PC-9 (cell line): ENCODE measurements at regions not wholly inside any gene's neighbourhood (a gene's known extent, or its start where the extent isn't known, plus 50 kb on each side); places are given as distances from the start of the nearest gene placed in this dataset.

Experiments used
- BruUV-seq: library from RNA; stranded (reverse); fragments of 400-500 nt; replicated peaks from 2 replicates; lab custom pipeline; 2021; lab: Mats Ljungman, UMichigan
- CTCF ChIA-PET: fragments of 300-600 bp; sonication (Branson Sonifier 250); formaldehyde crosslinking; loops from one replicate; lab custom pipeline; 2022; ENCODE audit warnings: antibody characterized with exemption; lab: Charles Lee
- POLR2A ChIA-PET: fragments of 300-600 bp; sonication (Branson Sonifier 250); formaldehyde crosslinking; loops from one replicate; lab custom pipeline; 2022; ENCODE audit warnings: antibody characterized with exemption; ENCODE audit not compliant: unreplicated experiment; lab: Charles Lee
- DNase-seq, 2 experiments: peaks; one replicate each; pipeline versions ENCODE4 v3.0.0 to v3.0.0-alpha.2; 2015 to 2022; ENCODE audit warnings: mixed read lengths in 1 of 2
- H2AFZ ChIP-seq: fragments of 200-600 bp; sonication (generic); 2 replicates; pipeline ENCODE4 v1.8.1; 2017; ENCODE audit warnings: antibody characterized with exemption
- H3F3A ChIP-seq: fragments of 200-600 bp; sonication (generic); 2 replicates; pipeline ENCODE4 v1.8.1; 2017; ENCODE audit warnings: antibody characterized with exemption, mild to moderate bottlenecking, low read depth; ENCODE audit not compliant: insufficient read depth
- H3K27ac ChIP-seq: fragments of 200-600 bp; sonication (generic); 2 replicates; pipeline ENCODE4 v1.6.1; 2016; ENCODE audit warnings: mixed run types
- H3K27me3 ChIP-seq: fragments of 200-600 bp; sonication (generic); 2 replicates; pipeline ENCODE4 v1.6.1; 2016; ENCODE audit warnings: low read depth, mixed run types; ENCODE audit not compliant: insufficient read depth
- H3K36me3 ChIP-seq: fragments of 200-600 bp; sonication (generic); 2 replicates; pipeline ENCODE4 v1.6.1; 2016; ENCODE audit warnings: low read depth, mixed run types
- H3K4me1 ChIP-seq: fragments of 200-600 bp; sonication (generic); replicated peaks from 2 replicates; pipeline ENCODE4 v1.6.1; 2016; ENCODE audit warnings: mixed run types; ENCODE audit not compliant: insufficient read depth
- H3K4me2 ChIP-seq: fragments of 200-600 bp; sonication (generic); 2 replicates; pipeline ENCODE4 v1.6.1; 2017; ENCODE audit warnings: mixed run types
- H3K4me3 ChIP-seq: fragments of 200-600 bp; sonication (generic); 2 replicates; pipeline ENCODE4 v1.6.1; 2016; ENCODE audit warnings: mixed run types
- H3K79me2 ChIP-seq: fragments of 200-600 bp; sonication (generic); 2 replicates; pipeline ENCODE4 v1.6.1; 2017; ENCODE audit warnings: low read depth, mixed run types
- H3K9me2 ChIP-seq: fragments of 200-600 bp; sonication (generic); 2 replicates; pipeline ENCODE4 v1.8.1; 2017; ENCODE audit warnings: mild to moderate bottlenecking; ENCODE audit not compliant: insufficient read depth
- H3K9me3 ChIP-seq: fragments of 200-600 bp; sonication (generic); 2 replicates; pipeline ENCODE4 v1.8.1; 2016; ENCODE audit warnings: low read depth; ENCODE audit not compliant: insufficient read depth
- H4K20me1 ChIP-seq: fragments of 200-600 bp; sonication (generic); 2 replicates; pipeline ENCODE4 v1.8.1; 2017; ENCODE audit not compliant: insufficient read depth
- EZH2 ChIP-seq: fragments of 200-600 bp; sonication (generic); IDR thresholded peaks from 2 replicates; pipeline ENCODE4 v1.8.0; 2017; ENCODE audit warnings: antibody characterized with exemption, low read depth
- intact Hi-C: fragments of 100-400 bp; cut with micrococcal nuclease; formaldehyde crosslinking; loops from one replicate; pipeline ENCODE4 v1.10.0; 2022; ENCODE audit not compliant: unreplicated experiment
- TF ChIP-seq, protein P1 (sequence below): fragments of 200-600 bp; sonication (generic); conservative IDR thresholded peaks from 2 replicates; pipeline ENCODE4 v1.6.1; 2017; ENCODE audit warnings: mixed run types, antibody characterized with exemption, mild to moderate bottlenecking, moderate library complexity

DNA sequence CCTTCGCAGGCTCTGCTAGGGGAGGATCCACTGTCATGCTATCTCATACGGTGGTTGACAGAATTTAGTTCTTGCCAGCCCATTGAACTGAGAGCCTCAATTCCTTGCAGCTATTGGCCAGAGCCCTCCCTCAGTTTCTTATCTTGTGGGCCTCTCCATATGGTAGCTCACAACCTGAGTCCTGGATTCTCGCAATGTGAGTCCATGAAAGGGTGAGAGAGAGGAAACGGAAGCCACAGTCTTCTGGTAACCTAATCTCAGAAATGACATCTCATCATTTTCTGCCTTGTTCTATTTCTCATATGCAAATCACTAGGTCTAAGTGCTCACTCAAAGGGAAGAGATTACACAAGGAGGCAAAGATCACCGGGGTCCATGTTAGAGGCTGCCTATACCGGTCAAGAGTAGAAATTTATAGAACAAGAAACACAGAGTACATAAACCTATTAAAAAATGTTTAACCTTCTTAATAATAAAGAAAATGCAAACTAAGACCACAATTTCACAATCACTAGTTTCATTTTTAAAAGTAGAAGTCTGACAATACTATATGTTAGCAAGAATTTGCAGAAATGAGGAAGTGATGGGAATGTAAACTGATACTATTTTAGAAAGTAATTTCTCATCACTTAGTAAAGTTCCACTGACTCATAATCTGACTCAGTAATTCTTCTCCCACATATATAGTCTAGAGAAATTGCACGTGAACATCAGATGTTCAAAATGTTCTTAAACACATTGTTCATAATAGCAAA lies 378.4 kb upstream of the AGTR1 start:
- Histone ChIP-seq H3K9me3 (no peaks in the 10 kb centered on the region), H3K4me2 (no peak overlapping the region), H3K4me3 (no peak overlapping the region), H4K20me1 (no peaks in the 10 kb centered on the region), H3K9me2 (no peaks in the 10 kb centered on the region), H3K36me3 (no peaks in the 10 kb centered on the region), H3K27ac (peak overlapping the region; percentile 14), H2AFZ (no peak overlapping the region), H3F3A (no peaks in the 10 kb centered on the region), H3K27me3 (no peaks in the 10 kb centered on the region), H3K4me1 (peaks cover 4% of the 10 kb centered on the region; the same call in 1 of the 2 replicates), H3K79me2 (no peaks in the 10 kb centered on the region)
- TF ChIP-seq, protein P1, sequence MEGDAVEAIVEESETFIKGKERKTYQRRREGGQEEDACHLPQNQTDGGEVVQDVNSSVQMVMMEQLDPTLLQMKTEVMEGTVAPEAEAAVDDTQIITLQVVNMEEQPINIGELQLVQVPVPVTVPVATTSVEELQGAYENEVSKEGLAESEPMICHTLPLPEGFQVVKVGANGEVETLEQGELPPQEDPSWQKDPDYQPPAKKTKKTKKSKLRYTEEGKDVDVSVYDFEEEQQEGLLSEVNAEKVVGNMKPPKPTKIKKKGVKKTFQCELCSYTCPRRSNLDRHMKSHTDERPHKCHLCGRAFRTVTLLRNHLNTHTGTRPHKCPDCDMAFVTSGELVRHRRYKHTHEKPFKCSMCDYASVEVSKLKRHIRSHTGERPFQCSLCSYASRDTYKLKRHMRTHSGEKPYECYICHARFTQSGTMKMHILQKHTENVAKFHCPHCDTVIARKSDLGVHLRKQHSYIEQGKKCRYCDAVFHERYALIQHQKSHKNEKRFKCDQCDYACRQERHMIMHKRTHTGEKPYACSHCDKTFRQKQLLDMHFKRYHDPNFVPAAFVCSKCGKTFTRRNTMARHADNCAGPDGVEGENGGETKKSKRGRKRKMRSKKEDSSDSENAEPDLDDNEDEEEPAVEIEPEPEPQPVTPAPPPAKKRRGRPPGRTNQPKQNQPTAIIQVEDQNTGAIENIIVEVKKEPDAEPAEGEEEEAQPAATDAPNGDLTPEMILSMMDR: no peak
- no peak for TF ChIP-seq EZH2
- POLR2A ChIA-PET: interaction anchor here (0.6 kb wide), 1 partner anchor 132 kb away, joined by 3 read pairs; no protein-coding TSS in a partner anchor
- BruUV-seq: no TSS peak
- peak in 1 of 2 experiments; percentile 40 for DNase-seq
- CTCF ChIA-PET: interaction anchor here (0.6 kb wide), 1 partner anchor 77 kb away, joined by 3 read pairs; no protein-coding TSS in a partner anchor
- intact Hi-C loops: no loop called here

DNA sequence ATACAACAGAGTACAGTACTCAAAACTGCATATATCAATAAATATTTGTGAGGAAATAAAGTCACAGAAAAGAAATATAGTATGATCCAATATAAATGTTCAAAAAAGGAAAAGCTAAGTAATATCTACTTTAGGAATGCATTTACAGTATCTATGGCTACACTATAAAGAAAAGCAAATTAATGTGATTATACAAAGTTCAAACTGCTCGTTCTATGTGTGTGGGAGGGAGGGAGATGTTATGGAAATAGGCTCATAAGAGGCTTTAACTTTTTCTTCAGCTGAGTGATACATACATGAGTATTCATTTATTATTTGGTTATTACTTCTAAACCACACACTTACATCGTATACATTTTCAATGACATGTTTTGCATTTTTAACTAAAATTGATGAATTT lies 377.7 kb upstream of the AGTR1 start:
- Histone ChIP-seq H3F3A (no peaks in the 10 kb centered on the region), H3K27ac (no peak overlapping the region; the same call in 1 of the 2 replicates), H3K4me1 (peaks cover 4% of the 10 kb centered on the region; the same call in 1 of the 2 replicates), H4K20me1 (no peaks in the 10 kb centered on the region), H3K36me3 (no peaks in the 10 kb centered on the region), H3K9me2 (no peaks in the 10 kb centered on the region), H3K9me3 (no peaks in the 10 kb centered on the region), H3K4me3 (no peak overlapping the region), H3K79me2 (no peaks in the 10 kb centered on the region), H2AFZ (no peak overlapping the region), H3K4me2 (no peak overlapping the region), H3K27me3 (no peaks in the 10 kb centered on the region)
- TF ChIP-seq EZH2: no peak
- no TSS peak for BruUV-seq
- no peak for DNase-seq
- intact Hi-C loops: no loop called here
- ChIA-PET POLR2A (interaction anchor here (0.6 kb wide), 1 partner anchor 131 kb away, joined by 3 read pairs; no protein-coding TSS in a partner anchor), CTCF (no interaction called here)

DNA sequence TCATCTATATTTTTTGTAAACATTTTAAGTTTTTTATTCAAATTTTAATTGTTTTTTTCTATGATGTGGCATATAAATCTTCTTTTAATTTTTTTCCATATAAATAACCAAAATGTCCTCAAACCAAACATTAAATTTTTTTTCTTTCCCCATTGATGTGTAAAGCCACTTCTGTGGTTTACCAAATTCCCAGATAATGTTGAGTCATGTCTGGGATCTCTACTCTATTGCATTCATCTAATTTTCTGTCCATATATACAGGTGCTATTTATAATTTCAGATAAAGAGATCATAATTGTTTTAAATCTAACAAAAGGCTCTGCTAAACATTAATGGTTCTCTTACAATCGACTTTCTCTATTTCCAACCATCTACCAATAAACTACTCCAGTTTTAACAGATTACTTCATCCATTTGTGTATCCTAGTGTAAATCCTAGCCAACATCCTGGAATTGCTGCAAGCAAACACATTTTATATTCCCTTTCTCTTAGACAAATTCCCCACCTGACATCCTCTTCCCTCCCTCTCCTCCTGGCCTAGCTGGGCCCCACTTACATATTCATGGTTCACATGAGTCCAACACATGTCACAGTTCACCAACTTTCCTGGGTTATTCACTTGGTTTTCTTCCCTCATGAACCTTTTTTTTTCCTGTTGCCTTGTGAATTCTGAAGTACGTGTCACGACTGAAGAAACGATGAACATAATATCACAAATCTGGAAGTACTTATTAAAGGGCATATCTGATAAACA lies 368.0 kb upstream of the AGTR1 start:
- ChIA-PET CTCF (no interaction called here), POLR2A (no interaction called here)
- intact Hi-C loops: no loop called here
- Histone ChIP-seq H3K4me3 (no peak overlapping the region), H3K27me3 (no peaks in the 10 kb centered on the region), H3K27ac (no peak overlapping the region), H4K20me1 (no peaks in the 10 kb centered on the region), H3F3A (no peaks in the 10 kb centered on the region), H3K79me2 (no peaks in the 10 kb centered on the region), H2AFZ (no peak overlapping the region), H3K9me2 (no peaks in the 10 kb centered on the region), H3K4me2 (no peak overlapping the region), H3K36me3 (no peaks in the 10 kb centered on the region), H3K9me3 (no peaks in the 10 kb centered on the region), H3K4me1 (peaks cover 6% of the 10 kb centered on the region; the same call in 1 of the 2 replicates)
- no peak for DNase-seq
- no TSS peak for BruUV-seq
- TF ChIP-seq EZH2: no peak
- TF ChIP-seq, protein P1: no peak
